ENCODE measurements at regions not wholly inside any gene's neighbourhood (a gene's known extent, or its start where the extent isn't known, plus 50 kb on each side); places are given as distances from the start of the nearest gene placed in this dataset.
A peak's percentile ranks its signal among the peaks of the same experiment; 100 is the strongest.

- TF ChIP-seq CTCF (IDR thresholded peaks at IDR 0.05; ENCODE audit: extremely low read depth, low read depth, low read length) = no peak
- H3K4me2 ChIP-seq (ENCODE audit: insufficient read depth, low read length) = peak overlapping the region; percentile 100
- H3K36me3 ChIP-seq (ENCODE audit: insufficient read depth, low read length) = peaks cover 36% of the 10 kb centered on the region
- H3K79me2 ChIP-seq (ENCODE audit: insufficient read depth, low read length) = peaks cover 89% of the 10 kb centered on the region
- peak overlapping the region; percentile 80 for H3K4me3 ChIP-seq (ENCODE audit: insufficient read depth, low read length)
- no peak overlapping the region for H2AFZ ChIP-seq (ENCODE audit: low read length)
- peak overlapping the region; percentile 97 for H3K27ac ChIP-seq (ENCODE audit: low read depth, low read length)
- H3K9me3 ChIP-seq (ENCODE audit: low read depth, low read length) = no peaks in the 10 kb centered on the region
- H3K4me1 ChIP-seq (ENCODE audit: insufficient read depth, low read length) = peaks cover 47% of the 10 kb centered on the region
- no peaks in the 10 kb centered on the region for H3K27me3 ChIP-seq (ENCODE audit: insufficient read depth, low read length)
- H4K20me1 ChIP-seq (ENCODE audit: insufficient read depth, low read length) = peaks cover 38% of the 10 kb centered on the region
- DNase-seq (ENCODE audit: insufficient read length, low spot score, missing footprints) = peak; percentile 96
Measured at GRCh38 chr22:46070803-46071450, 79.4 kb upstream of the PPARA start.

- Histone ChIP-seq H3K4me2 (ENCODE audit: insufficient read depth, low read length) (peak overlapping the region; percentile 13), H3K9me3 (ENCODE audit: low read depth, low read length) (no peaks in the 10 kb centered on the region), H3K36me3 (ENCODE audit: insufficient read depth, low read length) (peaks cover 43% of the 10 kb centered on the region), H3K4me3 (ENCODE audit: insufficient read depth, low read length) (peak overlapping the region; percentile 80), H3K4me1 (ENCODE audit: insufficient read depth, low read length) (peaks cover 47% of the 10 kb centered on the region), H3K79me2 (ENCODE audit: insufficient read depth, low read length) (peaks cover 89% of the 10 kb centered on the region), H4K20me1 (ENCODE audit: insufficient read depth, low read length) (peaks cover 43% of the 10 kb centered on the region), H3K27ac (ENCODE audit: low read depth, low read length) (peak overlapping the region; percentile 96), H3K27me3 (ENCODE audit: insufficient read depth, low read length) (no peaks in the 10 kb centered on the region), H2AFZ (ENCODE audit: low read length) (no peak overlapping the region)
- no peak for TF ChIP-seq CTCF (IDR thresholded peaks at IDR 0.05; ENCODE audit: extremely low read depth, low read depth, low read length)
- peak; percentile 99 for DNase-seq (ENCODE audit: insufficient read length, low spot score, missing footprints)
Measured at GRCh38 chr22:46071451-46072109, 78.7 kb upstream of the PPARA start.

- Histone ChIP-seq H2AFZ (ENCODE audit: low read length) (no peak overlapping the region), H3K4me2 (ENCODE audit: insufficient read depth, low read length) (peak overlapping the region; percentile 94), H3K36me3 (ENCODE audit: insufficient read depth, low read length) (peaks cover 50% of the 10 kb centered on the region), H3K27me3 (ENCODE audit: insufficient read depth, low read length) (no peaks in the 10 kb centered on the region), H3K27ac (ENCODE audit: low read depth, low read length) (peak overlapping the region; percentile 96), H3K4me1 (ENCODE audit: insufficient read depth, low read length) (peaks cover 44% of the 10 kb centered on the region), H4K20me1 (ENCODE audit: insufficient read depth, low read length) (peaks cover 50% of the 10 kb centered on the region), H3K4me3 (ENCODE audit: insufficient read depth, low read length) (peak overlapping the region; percentile 80), H3K9me3 (ENCODE audit: low read depth, low read length) (no peaks in the 10 kb centered on the region), H3K79me2 (ENCODE audit: insufficient read depth, low read length) (peaks cover 89% of the 10 kb centered on the region)
- peak; percentile 83 for DNase-seq (ENCODE audit: insufficient read length, low spot score, missing footprints)
- TF ChIP-seq CTCF (IDR thresholded peaks at IDR 0.05; ENCODE audit: extremely low read depth, low read depth, low read length) = no peak
Measured at GRCh38 chr22:46072110-46072881, 78.0 kb upstream of the PPARA start.

Measured in osteoblast (primary cell).